ENCODE measurements at regions not wholly inside any gene's neighbourhood (a gene's known extent, or its start where the extent isn't known, plus 50 kb on each side); places are given as distances from the start of the nearest gene placed in this dataset.

- Histone ChIP-seq H3K4me3 (ENCODE audit: low read depth, low read length, poor library complexity, severe bottlenecking) (no peak overlapping the region), H3K27me3 (ENCODE audit: insufficient read depth, low read length) (no peaks in the 10 kb centered on the region), H3K9ac (ENCODE audit: low read length) (no peak overlapping the region), H3F3A (ENCODE audit: insufficient read depth, low read length) (no peaks in the 10 kb centered on the region), H3K79me2 (ENCODE audit: insufficient read depth, low read length) (no peaks in the 10 kb centered on the region), H3K27ac (ENCODE audit: low read depth, low read length, poor library complexity, severe bottlenecking) (no peak overlapping the region), H4K20me1 (ENCODE audit: insufficient read depth, low read length) (no peaks in the 10 kb centered on the region), H3K9me2 (ENCODE audit: low read depth, low read length) (no peaks in the 10 kb centered on the region), H2AFZ (ENCODE audit: low read length) (no peak overlapping the region), H3K36me3 (ENCODE audit: insufficient read depth, low read length) (no peaks in the 10 kb centered on the region), H3K4me1 (ENCODE audit: insufficient read depth, low read length, severe bottlenecking) (no peaks in the 10 kb centered on the region), H3K4me2 (ENCODE audit: low read length) (no peak overlapping the region), H3K9me3 (ENCODE audit: low read length) (no peaks in the 10 kb centered on the region)
- TF ChIP-seq EZH2 (IDR thresholded peaks at IDR 0.05; ENCODE audit: borderline replicate concordance, low read length), result no peak
- TF ChIP-seq CTCF (IDR thresholded peaks at IDR 0.05; ENCODE audit: low read length), result no peak
Observed at GRCh38 chr5:104299998-104300706, 737.6 kb upstream of the NUDT12 start.

- no peaks in the 10 kb centered on the region for H3K27me3 ChIP-seq (ENCODE audit: insufficient read depth, low read length)
- H3K9ac ChIP-seq (ENCODE audit: low read length), result no peak overlapping the region
- TF ChIP-seq EZH2 (IDR thresholded peaks at IDR 0.05; ENCODE audit: borderline replicate concordance, low read length), result no peak
- TF ChIP-seq CTCF (IDR thresholded peaks at IDR 0.05; ENCODE audit: low read length), result no peak
- H3K9me3 ChIP-seq (ENCODE audit: low read length), result no peaks in the 10 kb centered on the region
- H3K79me2 ChIP-seq (ENCODE audit: insufficient read depth, low read length), result no peaks in the 10 kb centered on the region
- H2AFZ ChIP-seq (ENCODE audit: low read length), result no peak overlapping the region
- H4K20me1 ChIP-seq (ENCODE audit: insufficient read depth, low read length), result no peaks in the 10 kb centered on the region
- no peak overlapping the region for H3K4me2 ChIP-seq (ENCODE audit: low read length)
- no peak overlapping the region for H3K27ac ChIP-seq (ENCODE audit: low read depth, low read length, poor library complexity, severe bottlenecking)
- H3F3A ChIP-seq (ENCODE audit: insufficient read depth, low read length), result no peaks in the 10 kb centered on the region
- no peaks in the 10 kb centered on the region for H3K36me3 ChIP-seq (ENCODE audit: insufficient read depth, low read length)
- no peaks in the 10 kb centered on the region for H3K4me1 ChIP-seq (ENCODE audit: insufficient read depth, low read length, severe bottlenecking)
- H3K4me3 ChIP-seq (ENCODE audit: low read depth, low read length, poor library complexity, severe bottlenecking), result no peak overlapping the region
- no peaks in the 10 kb centered on the region for H3K9me2 ChIP-seq (ENCODE audit: low read depth, low read length)
Observed at GRCh38 chr5:104298518-104298917, 735.9 kb upstream of the NUDT12 start.

- no peaks in the 10 kb centered on the region for H3K4me1 ChIP-seq (ENCODE audit: insufficient read depth, low read length, severe bottlenecking)
- no peaks in the 10 kb centered on the region for H3F3A ChIP-seq (ENCODE audit: insufficient read depth, low read length)
- no peak overlapping the region for H3K27ac ChIP-seq (ENCODE audit: low read depth, low read length, poor library complexity, severe bottlenecking)
- no peaks in the 10 kb centered on the region for H3K79me2 ChIP-seq (ENCODE audit: insufficient read depth, low read length)
- H2AFZ ChIP-seq (ENCODE audit: low read length), result no peak overlapping the region
- no peaks in the 10 kb centered on the region for H3K36me3 ChIP-seq (ENCODE audit: insufficient read depth, low read length)
- TF ChIP-seq EZH2 (IDR thresholded peaks at IDR 0.05; ENCODE audit: borderline replicate concordance, low read length) (no peak), CTCF (IDR thresholded peaks at IDR 0.05; ENCODE audit: low read length) (no peak)
- H3K4me2 ChIP-seq (ENCODE audit: low read length), result no peak overlapping the region
- H3K9me2 ChIP-seq (ENCODE audit: low read depth, low read length), result no peaks in the 10 kb centered on the region
- H3K4me3 ChIP-seq (ENCODE audit: low read depth, low read length, poor library complexity, severe bottlenecking), result no peak overlapping the region
- no peaks in the 10 kb centered on the region for H4K20me1 ChIP-seq (ENCODE audit: insufficient read depth, low read length)
- H3K27me3 ChIP-seq (ENCODE audit: insufficient read depth, low read length), result no peaks in the 10 kb centered on the region
- H3K9me3 ChIP-seq (ENCODE audit: low read length), result no peaks in the 10 kb centered on the region
- H3K9ac ChIP-seq (ENCODE audit: low read length), result no peak overlapping the region
Observed at GRCh38 chr5:104297076-104297475, 734.5 kb upstream of the NUDT12 start.
